ENCODE measurements at regions not wholly inside any gene's neighbourhood (a gene's known extent, or its start where the extent isn't known, plus 50 kb on each side); places are given as distances from the start of the nearest gene placed in this dataset.
A peak's percentile ranks its signal among the peaks of the same experiment; 100 is the strongest.

DNA sequence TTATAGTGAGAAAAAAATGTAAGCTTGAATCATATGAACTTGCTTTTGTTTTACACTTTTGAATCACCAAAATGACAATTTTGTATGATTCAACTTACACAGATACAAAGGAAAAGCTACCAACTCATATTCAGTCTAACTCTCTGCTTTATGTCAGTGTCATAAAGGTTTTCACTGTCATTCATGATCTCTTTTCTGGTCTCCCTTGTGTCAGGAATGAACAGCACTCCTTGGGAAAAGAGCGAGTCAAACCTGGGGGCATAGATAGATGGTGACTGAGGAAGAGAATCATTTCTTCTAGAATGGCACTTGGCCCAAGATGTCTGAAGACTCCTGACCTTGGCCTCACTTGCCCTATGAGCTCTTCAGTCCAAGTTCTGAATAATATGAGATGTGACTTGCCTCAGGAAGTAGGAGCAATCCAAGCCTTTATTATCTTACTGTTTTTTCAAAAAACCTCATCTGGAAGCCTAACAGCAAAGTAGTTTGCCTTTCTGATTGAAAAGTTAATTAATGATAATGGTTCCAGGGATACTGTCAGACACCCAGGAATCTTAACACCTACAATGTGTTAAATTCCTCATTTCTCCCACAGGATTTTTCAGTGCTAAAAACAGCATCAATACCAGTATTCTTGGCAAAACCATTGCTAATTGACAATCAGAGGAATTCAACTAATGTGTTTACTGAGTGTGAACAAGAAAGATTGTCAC, 270.0 kb upstream of the HSF2 start:
- peak; percentile 14 to 68 (median 46) for ATAC-seq

GRCh38 chr6:122130026-122130348, 269.5 kb upstream of the HSF2 start:
- no peaks in the 10 kb centered on the region for H3K27me3 ChIP-seq
- peaks cover 0 to 7% (median 0%) of the 10 kb centered on the region in 11 donors for H3K9me3 ChIP-seq
- WGBS, 2 donors = 7 to 20% methylated on average over 3 of the region's 3 CpGs
- intact Hi-C loops (cut with DNase I) = loop anchor here in 1 of 10 donors (5.0 kb wide), 1 partner anchor 52 kb away; no protein-coding TSS in a partner anchor
- peaks cover 0 to 35% (median 2%) of the 10 kb centered on the region in 9 donors for H3K4me1 ChIP-seq
- no peaks in the 10 kb centered on the region for H3K36me3 ChIP-seq
- ATAC-seq (peak; percentile 41 to 89 (median 82)), DNase-seq (peak in 1 of 2 donors; percentile 52)
- H3K27ac ChIP-seq = peak overlapping the region; percentile 40 to 86 (median 80)
- TF ChIP-seq, protein P1, sequence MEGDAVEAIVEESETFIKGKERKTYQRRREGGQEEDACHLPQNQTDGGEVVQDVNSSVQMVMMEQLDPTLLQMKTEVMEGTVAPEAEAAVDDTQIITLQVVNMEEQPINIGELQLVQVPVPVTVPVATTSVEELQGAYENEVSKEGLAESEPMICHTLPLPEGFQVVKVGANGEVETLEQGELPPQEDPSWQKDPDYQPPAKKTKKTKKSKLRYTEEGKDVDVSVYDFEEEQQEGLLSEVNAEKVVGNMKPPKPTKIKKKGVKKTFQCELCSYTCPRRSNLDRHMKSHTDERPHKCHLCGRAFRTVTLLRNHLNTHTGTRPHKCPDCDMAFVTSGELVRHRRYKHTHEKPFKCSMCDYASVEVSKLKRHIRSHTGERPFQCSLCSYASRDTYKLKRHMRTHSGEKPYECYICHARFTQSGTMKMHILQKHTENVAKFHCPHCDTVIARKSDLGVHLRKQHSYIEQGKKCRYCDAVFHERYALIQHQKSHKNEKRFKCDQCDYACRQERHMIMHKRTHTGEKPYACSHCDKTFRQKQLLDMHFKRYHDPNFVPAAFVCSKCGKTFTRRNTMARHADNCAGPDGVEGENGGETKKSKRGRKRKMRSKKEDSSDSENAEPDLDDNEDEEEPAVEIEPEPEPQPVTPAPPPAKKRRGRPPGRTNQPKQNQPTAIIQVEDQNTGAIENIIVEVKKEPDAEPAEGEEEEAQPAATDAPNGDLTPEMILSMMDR (IDR thresholded peaks at IDR 0.05) = no peak
- no peak overlapping the region for H3K4me3 ChIP-seq

More for the DNA sequence above, 270.0 kb upstream of the HSF2 start:
- no peak overlapping the region for H3K4me3 ChIP-seq
- peak in 1 of 2 donors; percentile 8 for DNase-seq
- no peaks in the 10 kb centered on the region for H3K27me3 ChIP-seq
- peak overlapping the region; percentile 40 to 86 (median 80) for H3K27ac ChIP-seq
- intact Hi-C loops (cut with DNase I) = loop anchor here in 3 of 10 donors (5.0 kb wide), 2 partner anchors 53 to 692 kb away; partner anchors contain the start of gene GJA1 (in 2 of the 3)
- WGBS, 2 donors = 21 to 58% methylated on average over 1 of the region's 1 CpG
- TF ChIP-seq, protein P1 (IDR thresholded peaks at IDR 0.05) = no peak
- peaks cover 0 to 7% (median 0%) of the 10 kb centered on the region in 11 donors for H3K9me3 ChIP-seq
- no peaks in the 10 kb centered on the region for H3K36me3 ChIP-seq
- H3K4me1 ChIP-seq = peaks cover 0 to 35% (median 2%) of the 10 kb centered on the region in 9 donors

DNA sequence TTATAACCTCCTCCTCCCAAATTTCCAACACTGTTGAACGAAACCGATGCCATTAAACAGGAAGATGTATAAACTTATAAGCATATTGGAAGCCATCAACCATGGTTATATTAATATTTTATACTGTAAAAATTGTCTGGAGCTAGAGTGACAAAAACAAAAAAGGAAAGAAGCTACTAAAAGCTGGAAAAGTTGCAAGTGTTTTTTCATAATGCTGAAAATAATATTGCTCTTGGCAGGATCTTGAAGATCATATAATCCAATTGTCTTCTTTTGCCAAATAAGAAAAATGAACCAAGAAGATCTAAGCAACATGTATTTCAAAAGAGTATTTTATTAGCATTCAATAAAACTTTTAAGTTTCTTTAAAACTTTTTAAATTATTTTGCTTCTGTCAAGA, 268.9 kb upstream of the HSF2 start:
- Histone ChIP-seq H3K4me1 (peaks cover 0 to 35% (median 2%) of the 10 kb centered on the region in 9 donors), H3K36me3 (no peaks in the 10 kb centered on the region), H3K9me3 (peaks cover 0 to 7% (median 0%) of the 10 kb centered on the region in 11 donors), H3K27ac (peak overlapping the region; percentile 33 to 86 (median 80)), H3K27me3 (no peaks in the 10 kb centered on the region), H3K4me3 (no peak overlapping the region)
- intact Hi-C loops (cut with DNase I) = loop anchor here in 1 of 10 donors (5.0 kb wide), 1 partner anchor 52 kb away; no protein-coding TSS in a partner anchor
- WGBS, 2 donors = 47 to 69% methylated on average over 2 of the region's 2 CpGs
- no peak for ATAC-seq
- DNase-seq = no peak
- TF ChIP-seq, protein P1 (IDR thresholded peaks at IDR 0.05) = no peak

DNA sequence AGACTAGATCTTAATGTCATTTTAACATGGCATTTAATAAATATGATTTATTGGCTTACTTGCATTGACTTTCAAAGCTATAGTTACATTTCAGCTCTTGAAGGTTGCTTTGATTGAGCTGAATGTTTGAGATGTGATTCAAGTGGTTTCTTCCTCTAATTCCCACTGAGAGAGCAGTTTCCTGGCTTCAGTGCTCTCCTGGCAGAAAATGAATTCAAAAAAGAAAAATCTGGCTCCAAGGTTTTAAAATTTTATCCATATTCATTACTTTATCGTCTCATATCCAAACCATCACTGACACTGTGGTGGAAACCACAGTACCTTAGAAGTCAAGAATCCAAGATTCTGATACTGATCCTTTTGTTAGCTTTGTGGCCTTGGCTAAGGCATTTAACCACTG, 263.1 kb upstream of the HSF2 start:
- intact Hi-C loops (cut with DNase I) = no loop called here
- H3K4me3 ChIP-seq = no peak overlapping the region
- H3K36me3 ChIP-seq = no peaks in the 10 kb centered on the region
- H3K27me3 ChIP-seq = no peaks in the 10 kb centered on the region
- H3K4me1 ChIP-seq = peaks cover 0 to 6% (median 0%) of the 10 kb centered on the region in 9 donors
- TF ChIP-seq, protein P1 (IDR thresholded peaks at IDR 0.05) = no peak
- H3K27ac ChIP-seq = no peak overlapping the region
- DNase-seq (no peak), ATAC-seq (no peak)
- 68 to 87% methylated on average over 1 of the region's 1 CpG for WGBS, 2 donors
- H3K9me3 ChIP-seq = no peaks in the 10 kb centered on the region

Measured in heart right ventricle (tissue), 16 donors.